Kidney epithelial cell (primary cell): ENCODE measurements at regions not wholly inside any gene's neighbourhood (a gene's known extent, or its start where the extent isn't known, plus 50 kb on each side); places are given as distances from the start of the nearest gene placed in this dataset.
"Not testable (repeated sequence)": the region's sequence is repeated elsewhere in the genome, so short reads cannot be mapped to it uniquely, and the experiment has no call there.

Source experiments
- DNase-seq: peaks from one replicate; pipeline ENCODE4 v3.0.0-alpha.2; 2010; ENCODE audit warnings: low read depth
- H3K27me3 ChIP-seq: 2 replicates; pipeline ENCODE4 v1.6.0; 2011; ENCODE audit warnings: low read length; ENCODE audit not compliant: control insufficient read depth, insufficient read depth
- H3K36me3 ChIP-seq: 2 replicates; pipeline ENCODE4 v1.5.1; 2011; ENCODE audit warnings: low read length; ENCODE audit not compliant: control insufficient read depth, insufficient read depth
- H3K4me3 ChIP-seq: 2 replicates; pipeline ENCODE4 v1.5.1; 2011; ENCODE audit warnings: low read depth, mild to moderate bottlenecking, control low read depth, low read length
- CTCF ChIP-seq: IDR thresholded peaks from 2 replicates; pipeline ENCODE4 v1.5.1; 2011; ENCODE audit warnings: mild to moderate bottlenecking, moderate library complexity, low read length, control low read depth, inconsistent platforms; ENCODE audit not compliant: insufficient read depth, poor library complexity, severe bottlenecking

GRCh38 chr21:33993286-33994231, 78.0 kb upstream of the ATP5PO start:
- H3K27me3 ChIP-seq = no peaks in the 10 kb centered on the region
- no peak for DNase-seq
- no peaks in the 10 kb centered on the region for H3K36me3 ChIP-seq
- no peak overlapping the region for H3K4me3 ChIP-seq
- TF ChIP-seq CTCF = no peak

- H3K27me3 ChIP-seq, H3K4me3 ChIP-seq, DNase-seq, H3K36me3 ChIP-seq: not testable (repeated sequence)
Measured at GRCh38 chr21:33992412-33992811, 76.8 kb upstream of the ATP5PO start.

GRCh38 chr21:33991133-33991532, 75.5 kb upstream of the ATP5PO start:
- Histone ChIP-seq H3K36me3 (no peaks in the 10 kb centered on the region), H3K27me3 (no peaks in the 10 kb centered on the region), H3K4me3 (no peak overlapping the region)
- DNase-seq = no peak
- TF ChIP-seq CTCF = no peak

- Histone ChIP-seq H3K36me3 (no peaks in the 10 kb centered on the region), H3K27me3 (no peaks in the 10 kb centered on the region), H3K4me3 (no peak overlapping the region)
- no peak for DNase-seq
- no peak for TF ChIP-seq CTCF
Measured at GRCh38 chr21:33989440-33989839, 73.8 kb upstream of the ATP5PO start.

GRCh38 chr21:33988237-33989017, 72.8 kb upstream of the ATP5PO start:
- TF ChIP-seq CTCF = no peak
- Histone ChIP-seq H3K4me3 (no peak overlapping the region), H3K27me3 (no peaks in the 10 kb centered on the region), H3K36me3 (no peaks in the 10 kb centered on the region)
- DNase-seq = no peak

- H3K27me3 ChIP-seq = no peaks in the 10 kb centered on the region
- H3K36me3 ChIP-seq = no peaks in the 10 kb centered on the region
- no peak for DNase-seq
- no peak for TF ChIP-seq CTCF
- H3K4me3 ChIP-seq = no peak overlapping the region
Measured at GRCh38 chr21:33987461-33987860, 71.9 kb upstream of the ATP5PO start.
